ENCODE measurements at regions not wholly inside any gene's neighbourhood (a gene's known extent, or its start where the extent isn't known, plus 50 kb on each side); places are given as distances from the start of the nearest gene placed in this dataset.

DNA sequence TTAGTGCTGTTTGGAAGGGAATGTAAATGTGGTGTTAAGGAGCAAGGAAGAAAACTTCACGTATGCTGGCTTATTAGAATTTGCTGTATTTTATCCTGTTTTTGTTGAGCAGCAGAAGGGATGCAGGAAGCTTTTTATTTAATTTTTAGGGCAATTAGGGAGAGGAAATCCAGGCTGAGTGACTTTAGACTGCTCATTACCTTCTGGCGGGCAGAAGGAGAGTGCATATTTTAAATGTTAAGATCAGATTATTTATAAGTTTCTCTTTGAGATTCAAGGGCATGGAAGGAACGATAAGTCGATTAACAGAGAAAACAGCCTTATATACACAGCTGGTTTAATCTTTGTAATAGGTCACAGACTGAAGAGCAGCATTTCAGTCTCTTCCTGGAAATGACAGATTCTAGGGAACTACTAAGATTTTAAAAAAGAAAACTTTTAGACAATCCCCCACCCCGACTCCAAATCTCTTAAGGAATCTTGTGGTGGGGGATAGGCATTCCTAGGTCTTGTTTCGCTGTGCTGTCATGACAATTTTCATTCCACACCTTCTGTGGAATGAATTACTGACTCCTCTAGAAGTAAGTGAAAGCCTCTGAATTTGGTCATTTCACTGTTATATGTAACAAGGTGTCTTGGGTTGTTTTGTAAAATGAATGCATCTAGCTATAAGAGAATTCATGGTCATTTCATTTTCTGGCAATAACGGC is 402.5 kb downstream of the RAPGEF2 start:
- H3K4me3 ChIP-seq (ENCODE audit: extremely low read depth in 1 of 4, insufficient read depth in 2 of 4, low read depth in 3 of 4, low read length in 4 of 4) = no peak overlapping the region
- no peak overlapping the region for H2BK120ac ChIP-seq (replicated peaks; ENCODE audit: low read depth, low read length)
- H2AFZ ChIP-seq (ENCODE audit: low read length) = peak overlapping the region; percentile 34; the same call in 1 of the 2 replicates
- H2BK15ac ChIP-seq (ENCODE audit: low read length) = no peak overlapping the region
- FAIRE-seq = no peak
- H3K4me1 ChIP-seq (replicated peaks in 1 of 4; ENCODE audit: control insufficient read depth in 3 of 4, insufficient read depth in 4 of 4, low read length in 3 of 4) = peaks cover 4 to 9% (median 6%) of the 10 kb centered on the region in 4 experiments
- no peak overlapping the region for H3K4me2 ChIP-seq (ENCODE audit: insufficient read depth in 1 of 2, low read depth in 2 of 2, low read length in 2 of 2)
- no peaks in the 10 kb centered on the region for H3K79me2 ChIP-seq (ENCODE audit: control insufficient read depth in 1 of 2, insufficient read depth in 2 of 2, low read length in 2 of 2)
- ChIA-PET CTCF (ENCODE audit: partially characterized antibody) (interaction anchor here (0.9 to 1.1 kb wide), 2 partner anchors 11 to 18 kb away, joined by 3 read pairs; no protein-coding TSS in a partner anchor), POLR2A (ENCODE audit: partially characterized antibody) (no interaction called here)
- no peaks in the 10 kb centered on the region for H3K9me3 ChIP-seq (ENCODE audit: insufficient read depth in 2 of 2, low read depth in 1 of 2, low read length in 1 of 2)
- no peak overlapping the region; the same call in 1 of the 2 replicates for H2BK5ac ChIP-seq (ENCODE audit: low read depth, low read length)
- no peak overlapping the region for H3K23ac ChIP-seq (ENCODE audit: insufficient read length)
- H3K4ac ChIP-seq (replicated peaks; ENCODE audit: insufficient read length, low read depth, low read length) = no peak overlapping the region
- no peak overlapping the region for H3K56ac ChIP-seq (replicated peaks; ENCODE audit: insufficient read length, low read depth, low read length)
- no peak overlapping the region; the same call in 1 of the 2 replicates for H2BK12ac ChIP-seq (ENCODE audit: low read depth, low read length)
- H4K20me1 ChIP-seq (replicated peaks in 1 of 2; ENCODE audit: control insufficient read depth in 1 of 2, insufficient read depth in 2 of 2, low read length in 2 of 2) = no peaks in the 10 kb centered on the region
- H3K18ac ChIP-seq (ENCODE audit: extremely low read depth, low read length) = no peak overlapping the region
- no peak overlapping the region for H4K91ac ChIP-seq (replicated peaks; ENCODE audit: insufficient read length, low read length)
- no peak overlapping the region for H2AK5ac ChIP-seq (ENCODE audit: low read depth, low read length)
- no peak overlapping the region for H3K14ac ChIP-seq (ENCODE audit: insufficient read length)
- H4K8ac ChIP-seq (ENCODE audit: extremely low read depth, insufficient read depth, low read length) = no peak overlapping the region
- H4K5ac ChIP-seq (ENCODE audit: insufficient read length, low read depth, low read length) = no peak overlapping the region
- no peaks in the 10 kb centered on the region for H3K27me3 ChIP-seq (replicated peaks in 1 of 4; ENCODE audit: control insufficient read depth in 3 of 4, extremely low read depth in 1 of 4, insufficient read depth in 3 of 4, low read length in 3 of 4)
- H3K9ac ChIP-seq (replicated peaks in 1 of 4; ENCODE audit: extremely low read depth in 1 of 4, low read depth in 3 of 4, low read length in 3 of 4) = no peak overlapping the region
- H3K79me1 ChIP-seq (ENCODE audit: low read depth, low read length) = no peaks in the 10 kb centered on the region
- H3K23me2 ChIP-seq (ENCODE audit: low read depth, low read length) = no peaks in the 10 kb centered on the region
- no peak overlapping the region for H3K27ac ChIP-seq (ENCODE audit: low read depth, low read length)
- H3K36me3 ChIP-seq (ENCODE audit: control insufficient read depth in 2 of 4, insufficient read depth in 4 of 4, low read length in 3 of 4) = no peaks in the 10 kb centered on the region
- H2BK20ac ChIP-seq (ENCODE audit: low read length) = no peak overlapping the region
- TF ChIP-seq JUND (IDR thresholded peaks at IDR 0.05; ENCODE audit: low read length) (no peak), TAF1 (IDR thresholded peaks at IDR 0.05; ENCODE audit: low read depth, low read length) (no peak), BACH1 (IDR thresholded peaks at IDR 0.05; ENCODE audit: low read length) (no peak), POLR2A (IDR thresholded peaks at IDR 0.05; ENCODE audit: control extremely low read depth in 1 of 2, low read depth in 2 of 2, low read length in 2 of 2) (no peak), SIX5 (IDR thresholded peaks at IDR 0.05; ENCODE audit: low read depth, low read length) (no peak), KDM4A (IDR thresholded peaks at IDR 0.05; ENCODE audit: low read depth, low read length, severe bottlenecking) (no peak), SRF (IDR thresholded peaks at IDR 0.05; ENCODE audit: low read depth, low read length) (no peak), CBX5 (IDR thresholded peaks at IDR 0.05; ENCODE audit: low read depth, low read length) (no peak), FOSL1 (IDR thresholded peaks at IDR 0.05; ENCODE audit: insufficient read depth, low read depth, low read length) (no peak), JUN (IDR thresholded peaks at IDR 0.05; ENCODE audit: low read depth, low read length) (no peak), CEBPB (IDR thresholded peaks at IDR 0.05; ENCODE audit: low read depth, low read length) (no peak)
- TF ChIP-seq, protein P1, sequence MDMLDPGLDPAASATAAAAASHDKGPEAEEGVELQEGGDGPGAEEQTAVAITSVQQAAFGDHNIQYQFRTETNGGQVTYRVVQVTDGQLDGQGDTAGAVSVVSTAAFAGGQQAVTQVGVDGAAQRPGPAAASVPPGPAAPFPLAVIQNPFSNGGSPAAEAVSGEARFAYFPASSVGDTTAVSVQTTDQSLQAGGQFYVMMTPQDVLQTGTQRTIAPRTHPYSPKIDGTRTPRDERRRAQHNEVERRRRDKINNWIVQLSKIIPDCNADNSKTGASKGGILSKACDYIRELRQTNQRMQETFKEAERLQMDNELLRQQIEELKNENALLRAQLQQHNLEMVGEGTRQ (IDR thresholded peaks at IDR 0.05; ENCODE audit: low read length) = no peak
- 89% methylated on average over 7 of the region's 7 CpGs; no CpG with 5 or more reads in 1 of the 2 experiments for WGBS, 2 experiments (ENCODE audit: extremely low coverage in 1 of 2, insufficient coverage in 1 of 2, insufficient read length in 1 of 2, insufficient replicate concordance in 2 of 2, low coverage in 1 of 2, low lambda C conversion rate in 2 of 2, missing lambda C conversion rate in 1 of 2)
- no peak for DNase-seq (ENCODE audit: low read depth in 1 of 2, low spot score in 2 of 2)

Measured in H1 (cell line).